NOMO-1 treated with dmso at 0.1 percent for 144 hours (cell line): ENCODE measurements at regions not wholly inside any gene's neighbourhood (a gene's known extent, or its start where the extent isn't known, plus 50 kb on each side); places are given as distances from the start of the nearest gene placed in this dataset.

Experiments
- DNase-seq: peaks from one replicate; lab custom pipeline; 2025; ENCODE audit not compliant: unreplicated experiment; lab: John Stamatoyannopoulos, UW

- no peak for DNase-seq
Observed at GRCh38 chr2:65856928-65857327, 424.5 kb upstream of the SPRED2 start.

GRCh38 chr2:65856423-65856822, 424.0 kb upstream of the SPRED2 start:
- no peak for DNase-seq

GRCh38 chr2:65850695-65851094, 418.3 kb upstream of the SPRED2 start:
- DNase-seq = no peak

- no peak for DNase-seq
Observed at GRCh38 chr2:65846989-65847678, 414.7 kb upstream of the SPRED2 start.

GRCh38 chr2:65845442-65846182, 413.2 kb upstream of the SPRED2 start:
- DNase-seq = no peak

- no peak for DNase-seq
Observed at GRCh38 chr2:65842104-65842503, 409.7 kb upstream of the SPRED2 start.

GRCh38 chr2:65835975-65836549, 403.7 kb upstream of the SPRED2 start:
- DNase-seq = no peak

GRCh38 chr2:65834771-65835475, 402.5 kb upstream of the SPRED2 start:
- no peak for DNase-seq

- no peak for DNase-seq
Observed at GRCh38 chr2:65834062-65834461, 401.7 kb upstream of the SPRED2 start.

- DNase-seq = no peak
Observed at GRCh38 chr2:65831509-65831908, 399.1 kb upstream of the SPRED2 start.

GRCh38 chr2:65826567-65826966, 394.2 kb upstream of the SPRED2 start:
- DNase-seq = no peak

GRCh38 chr2:65823511-65823910, 391.1 kb upstream of the SPRED2 start:
- no peak for DNase-seq

GRCh38 chr2:65820454-65820853, 388.1 kb upstream of the SPRED2 start:
- DNase-seq = no peak

GRCh38 chr2:65819963-65820362, 387.6 kb upstream of the SPRED2 start:
- no peak for DNase-seq

- no peak for DNase-seq
Observed at GRCh38 chr2:65818873-65819451, 386.6 kb upstream of the SPRED2 start.

GRCh38 chr2:65813631-65814173, 381.3 kb upstream of the SPRED2 start:
- DNase-seq = no peak

- DNase-seq = no peak
Observed at GRCh38 chr2:65812887-65813286, 380.5 kb upstream of the SPRED2 start.

- DNase-seq = no peak
Observed at GRCh38 chr2:65807942-65808341, 375.5 kb upstream of the SPRED2 start.

- no peak for DNase-seq
Observed at GRCh38 chr2:65804777-65805176, 372.4 kb upstream of the SPRED2 start.

GRCh38 chr2:65802298-65802942, 370.0 kb upstream of the SPRED2 start:
- DNase-seq = no peak

GRCh38 chr2:65800998-65801397, 368.6 kb upstream of the SPRED2 start:
- no peak for DNase-seq
